Fibroblast of lung (primary cell): ENCODE measurements at regions not wholly inside any gene's neighbourhood (a gene's known extent, or its start where the extent isn't known, plus 50 kb on each side); places are given as distances from the start of the nearest gene placed in this dataset.
"Not testable (repeated sequence)": the region's sequence is repeated elsewhere in the genome, so short reads cannot be mapped to it uniquely, and the experiment has no call there.

Experiments used
- DNase-seq, 2 donors: peaks; one replicate each; pipeline versions ENCODE4 v3.0.0 to v3.0.0-alpha.2; 2010; ENCODE audit warnings: low read depth in 2 of 2
- H2AFZ ChIP-seq: 2 replicates; pipeline ENCODE4 v1.5.1; 2012; ENCODE audit warnings: low read length, control low read depth, inconsistent platforms
- H3K27ac ChIP-seq: 2 replicates; pipeline ENCODE4 v1.5.1; 2011; ENCODE audit warnings: low read length, control low read depth; ENCODE audit not compliant: insufficient read depth
- H3K27me3 ChIP-seq: 2 replicates; pipeline ENCODE4 v1.5.1; 2011; ENCODE audit warnings: mild to moderate bottlenecking, low read length; ENCODE audit not compliant: control insufficient read depth, insufficient read depth
- H3K36me3 ChIP-seq: 2 replicates; pipeline ENCODE4 v1.5.1; 2011; ENCODE audit warnings: low read length; ENCODE audit not compliant: control insufficient read depth, insufficient read depth
- H3K4me1 ChIP-seq: 2 replicates; pipeline ENCODE4 v1.5.1; 2011; ENCODE audit warnings: low read length; ENCODE audit not compliant: control insufficient read depth, insufficient read depth; ENCODE audit errors: extremely low read depth
- H3K4me2 ChIP-seq: 2 replicates; pipeline ENCODE4 v1.5.1; 2011; ENCODE audit warnings: low read length, control low read depth; ENCODE audit not compliant: insufficient read depth; ENCODE audit errors: extremely low read depth
- H3K4me3 ChIP-seq, 4 experiments: fragments of 200-600 bp in 1 of 4; sonication (generic) in 1 of 4; replicated peaks in 1 of 4; 2 replicates each; pipeline ENCODE4 v1.5.1; 2011 to 2016; ENCODE audit warnings: low read length in 4 of 4, low read depth in 3 of 4, mild to moderate bottlenecking in 3 of 4, control low read depth in 2 of 4, inconsistent platforms in 1 of 4, mixed read lengths in 1 of 4; ENCODE audit not compliant: insufficient read depth in 1 of 4; ENCODE audit errors: control extremely low read depth in 1 of 4
- H3K79me2 ChIP-seq: 2 replicates; pipeline ENCODE4 v1.5.1; 2012; ENCODE audit warnings: mild to moderate bottlenecking, low read length, inconsistent platforms; ENCODE audit not compliant: control insufficient read depth, insufficient read depth
- H3K9ac ChIP-seq: 2 replicates; pipeline ENCODE4 v1.5.1; 2011; ENCODE audit warnings: mild to moderate bottlenecking, low read length, control low read depth; ENCODE audit not compliant: insufficient read depth
- H3K9me3 ChIP-seq: 2 replicates; pipeline ENCODE4 v1.5.1; 2012; ENCODE audit warnings: low read depth, low read length; ENCODE audit not compliant: control insufficient read depth, insufficient read depth
- H4K20me1 ChIP-seq: 2 replicates; pipeline ENCODE4 v1.5.1; 2011; ENCODE audit warnings: low read length; ENCODE audit not compliant: control insufficient read depth, insufficient read depth; ENCODE audit errors: extremely low read depth

DNA sequence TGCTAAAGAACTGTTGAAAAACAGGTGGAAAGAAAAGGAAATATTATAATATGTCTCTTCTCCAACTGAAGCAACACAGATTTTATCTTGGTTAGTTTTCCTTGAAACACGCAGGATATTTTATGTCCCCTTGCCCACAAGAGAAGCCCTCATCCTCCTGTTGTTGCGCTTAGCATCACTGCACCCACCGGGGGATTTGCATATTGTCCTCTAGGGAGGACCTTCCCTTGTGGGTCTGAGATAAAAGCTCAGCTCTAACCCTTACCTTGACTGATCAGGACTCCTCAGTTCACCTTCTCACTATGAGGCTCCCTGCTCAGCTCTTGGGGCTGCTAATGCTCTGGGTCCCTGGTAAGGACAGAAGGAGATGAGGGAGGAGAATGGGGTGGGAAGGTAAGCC, 1294.2 kb downstream of the RPIA start:
- H3K36me3 ChIP-seq, H4K20me1 ChIP-seq, H3K27ac ChIP-seq, H2AFZ ChIP-seq, H3K4me3 ChIP-seq, H3K9me3 ChIP-seq, DNase-seq, H3K27me3 ChIP-seq, H3K9ac ChIP-seq, H3K4me2 ChIP-seq, H3K79me2 ChIP-seq, H3K4me1 ChIP-seq: not testable (repeated sequence)

DNA sequence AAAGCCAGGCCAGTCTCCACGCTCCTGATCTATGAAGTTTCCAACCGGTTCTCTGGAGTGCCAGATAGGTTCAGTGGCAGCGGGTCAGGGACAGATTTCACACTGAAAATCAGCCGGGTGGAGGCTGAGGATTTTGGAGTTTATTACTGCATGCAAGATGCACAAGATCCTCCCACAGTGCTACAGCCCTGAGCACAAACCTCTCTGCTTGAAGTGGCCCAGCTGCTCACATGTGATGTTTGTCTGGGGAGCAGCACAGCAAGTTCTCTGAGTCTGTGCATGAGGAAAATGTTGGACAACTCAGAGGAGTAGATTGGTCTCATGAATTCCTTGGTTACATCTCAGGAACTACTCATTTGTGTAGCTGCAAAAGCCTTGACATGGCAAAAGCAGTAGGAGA, 1295.1 kb downstream of the RPIA start:
- not testable (repeated sequence) for H3K4me2 ChIP-seq, H3K9me3 ChIP-seq, DNase-seq, H3K27me3 ChIP-seq, H3K79me2 ChIP-seq, H3K4me1 ChIP-seq, H3K9ac ChIP-seq, H4K20me1 ChIP-seq, H3K4me3 ChIP-seq, H3K36me3 ChIP-seq, H3K27ac ChIP-seq, H2AFZ ChIP-seq

- not testable (repeated sequence) for H4K20me1 ChIP-seq, H3K36me3 ChIP-seq, H3K4me2 ChIP-seq, H3K4me3 ChIP-seq, H3K9me3 ChIP-seq, H3K27ac ChIP-seq, DNase-seq, H2AFZ ChIP-seq, H3K9ac ChIP-seq, H3K27me3 ChIP-seq, H3K4me1 ChIP-seq, H3K79me2 ChIP-seq
These were observed 1305.3 kb downstream of the RPIA start for GRCh38 chr2:89996779-89997178.

DNA sequence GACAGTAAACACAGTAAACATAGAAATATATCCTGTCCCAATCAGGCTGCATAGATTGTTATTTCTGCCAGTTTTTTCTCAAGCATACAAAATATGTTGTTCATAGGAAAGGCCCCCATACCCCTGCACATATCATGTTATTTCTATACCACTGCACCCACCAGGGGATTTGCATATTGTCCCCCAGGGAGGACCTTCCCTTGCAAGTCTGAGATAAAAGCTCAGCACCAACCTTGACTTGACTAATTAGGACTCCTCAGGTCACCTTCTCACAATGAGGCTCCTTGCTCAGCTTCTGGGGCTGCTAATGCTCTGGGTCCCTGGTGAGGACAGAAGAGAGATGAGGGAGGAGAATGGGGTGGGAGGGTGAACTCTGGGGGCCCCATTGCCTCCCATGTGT, 1313.1 kb downstream of the RPIA start:
- not testable (repeated sequence) for H3K4me3 ChIP-seq, H3K27me3 ChIP-seq, H3K27ac ChIP-seq, H3K9me3 ChIP-seq, DNase-seq, H3K4me2 ChIP-seq, H3K79me2 ChIP-seq, H3K36me3 ChIP-seq, H3K4me1 ChIP-seq, H2AFZ ChIP-seq, H3K9ac ChIP-seq, H4K20me1 ChIP-seq

DNA sequence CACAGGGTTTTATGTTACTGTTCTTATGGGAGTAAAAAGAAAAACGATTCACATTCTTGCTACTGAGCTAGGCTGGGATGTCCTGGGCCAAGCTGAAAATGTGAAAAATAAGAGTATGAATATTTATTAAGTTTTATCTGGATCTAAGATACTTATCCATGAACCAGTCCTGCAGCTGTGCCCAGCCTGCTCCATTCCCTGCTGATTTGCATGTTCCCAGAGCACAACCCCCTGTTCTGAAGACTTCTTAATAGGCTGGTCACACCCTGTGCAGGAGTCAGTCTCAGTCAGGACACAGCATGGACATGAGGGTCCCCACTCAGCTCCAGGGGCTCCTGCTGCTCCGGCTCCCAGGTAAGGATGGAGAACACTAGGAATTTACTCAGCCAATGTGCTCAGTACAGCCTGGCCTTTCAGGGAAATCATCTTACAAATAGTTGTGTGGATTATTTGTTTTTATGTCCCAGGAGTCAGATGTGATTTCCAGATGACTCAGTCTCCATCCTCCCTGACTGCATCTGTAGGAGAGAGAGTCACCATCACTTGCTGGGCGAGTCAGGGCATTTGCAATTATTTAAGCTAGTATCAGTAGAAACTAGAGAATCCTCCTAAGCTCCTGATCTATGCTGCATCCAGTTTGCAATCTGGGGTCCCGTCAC, 1319.1 kb downstream of the RPIA start:
- DNase-seq, H3K4me1 ChIP-seq, H2AFZ ChIP-seq, H4K20me1 ChIP-seq, H3K4me2 ChIP-seq, H3K9me3 ChIP-seq, H3K9ac ChIP-seq, H3K79me2 ChIP-seq, H3K36me3 ChIP-seq, H3K27ac ChIP-seq, H3K27me3 ChIP-seq, H3K4me3 ChIP-seq: not testable (repeated sequence)

GRCh38 chr2:90011101-90011443, 1319.6 kb downstream of the RPIA start:
- not testable (repeated sequence) for H3K4me2 ChIP-seq, H3K27me3 ChIP-seq, H3K79me2 ChIP-seq, H3K36me3 ChIP-seq, DNase-seq, H4K20me1 ChIP-seq, H2AFZ ChIP-seq, H3K9ac ChIP-seq, H3K9me3 ChIP-seq, H3K4me3 ChIP-seq, H3K27ac ChIP-seq, H3K4me1 ChIP-seq

DNA sequence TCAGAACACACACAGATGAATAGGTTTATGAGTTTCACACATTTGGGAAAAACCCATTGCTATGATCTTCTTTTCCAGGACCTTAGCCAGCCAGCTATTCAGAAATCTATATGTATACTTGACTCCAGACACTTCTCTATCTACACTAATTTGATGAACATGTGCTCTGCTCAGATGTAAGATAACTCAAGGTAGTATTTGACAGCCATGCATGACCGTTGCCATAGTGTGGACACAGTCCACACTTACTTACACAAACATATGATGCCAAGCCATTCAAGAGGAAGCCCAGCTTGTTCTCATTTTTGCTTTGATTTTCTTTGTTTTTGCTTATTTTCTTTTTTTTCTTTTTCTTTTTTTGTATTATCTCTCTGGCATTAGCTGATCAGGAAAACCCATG, 1328.4 kb downstream of the RPIA start:
- H4K20me1 ChIP-seq, result not testable (repeated sequence)

More for the DNA sequence above, 1328.4 kb downstream of the RPIA start:
- H3K36me3 ChIP-seq, H3K27me3 ChIP-seq, H3K4me3 ChIP-seq, H3K79me2 ChIP-seq, DNase-seq, H3K9me3 ChIP-seq, H2AFZ ChIP-seq, H3K4me2 ChIP-seq, H3K27ac ChIP-seq, H3K9ac ChIP-seq, H3K4me1 ChIP-seq: not testable (repeated sequence)
